SH-SY5Y (cell line): ENCODE measurements at regions not wholly inside any gene's neighbourhood (a gene's known extent, or its start where the extent isn't known, plus 50 kb on each side); places are given as distances from the start of the nearest gene placed in this dataset.

Source experiments
- GATA2 ChIP-seq: IDR thresholded peaks from 2 replicates; pipeline ENCODE4 v1.6.1; 2011; ENCODE audit warnings: mild to moderate bottlenecking, low read depth, low read length
- GATA3 ChIP-seq: IDR thresholded peaks from 2 replicates; pipeline ENCODE4 v1.6.1; 2011; ENCODE audit warnings: low read depth, mild to moderate bottlenecking, low read length, moderate library complexity

- no peak for TF ChIP-seq GATA2
- TF ChIP-seq GATA3, result no peak
These were observed 475.5 kb downstream of the CETN3 start for GRCh38 chr5:89934069-89934468.
